Stimulated activated CD8-positive, alpha-beta memory T cell treated with anti-CD3 and anti-CD28 coated beads, Interleukin-7, amount 100 ng/mL, for 1 hour (primary cell): ENCODE measurements at regions not wholly inside any gene's neighbourhood (a gene's known extent, or its start where the extent isn't known, plus 50 kb on each side); places are given as distances from the start of the nearest gene placed in this dataset.

Source experiments
- DNase-seq, 2 donors: peaks; one replicate each; pipeline ENCODE4 v3.0.0-alpha.2; 2020; ENCODE audit warnings: low read depth in 2 of 2

GRCh38 chr21:24895885-24896734, 711.2 kb downstream of the MRPL39 start:
- DNase-seq = no peak

GRCh38 chr21:24894324-24894723, 713.0 kb downstream of the MRPL39 start:
- no peak for DNase-seq

DNA sequence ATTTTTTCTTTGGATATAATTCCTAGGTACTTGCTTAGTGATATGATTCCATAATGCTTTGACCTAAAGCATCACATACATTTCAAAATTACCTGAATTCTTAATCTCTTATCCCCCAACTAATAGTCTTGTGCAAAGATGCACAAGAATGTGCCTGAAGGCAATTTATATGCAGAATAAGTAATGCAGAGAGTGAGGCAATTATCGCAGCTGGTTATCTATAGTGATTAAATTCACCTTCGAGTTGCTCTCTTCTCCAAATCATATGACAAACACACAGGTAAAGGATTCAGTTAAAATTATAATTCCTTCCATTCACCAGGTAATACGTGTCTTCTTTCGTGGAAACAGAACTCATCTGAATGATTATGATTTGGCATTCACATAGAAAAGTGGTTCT, 717.3 kb downstream of the MRPL39 start:
- no peak for DNase-seq

DNA sequence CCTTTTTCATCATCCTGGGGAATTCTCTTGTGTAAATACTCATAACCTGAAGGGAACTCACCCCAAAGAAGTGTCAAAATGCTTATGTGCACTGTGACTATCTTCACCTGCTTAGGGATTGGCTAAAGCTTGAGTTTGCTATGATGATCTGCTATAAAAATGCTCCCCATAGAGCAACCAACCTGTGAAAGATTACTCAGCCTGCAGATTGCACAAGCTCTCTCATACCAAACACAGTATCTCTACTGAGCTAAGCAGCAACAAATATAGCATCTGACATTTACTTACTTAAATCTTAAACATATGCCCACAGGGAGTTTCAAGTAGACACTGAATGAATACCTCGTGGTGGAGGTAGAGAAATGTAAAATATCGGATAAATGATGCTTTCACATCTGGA, 725.8 kb downstream of the MRPL39 start:
- DNase-seq = no peak

GRCh38 chr21:24870633-24871032, 736.6 kb downstream of the MRPL39 start:
- DNase-seq = no peak

DNA sequence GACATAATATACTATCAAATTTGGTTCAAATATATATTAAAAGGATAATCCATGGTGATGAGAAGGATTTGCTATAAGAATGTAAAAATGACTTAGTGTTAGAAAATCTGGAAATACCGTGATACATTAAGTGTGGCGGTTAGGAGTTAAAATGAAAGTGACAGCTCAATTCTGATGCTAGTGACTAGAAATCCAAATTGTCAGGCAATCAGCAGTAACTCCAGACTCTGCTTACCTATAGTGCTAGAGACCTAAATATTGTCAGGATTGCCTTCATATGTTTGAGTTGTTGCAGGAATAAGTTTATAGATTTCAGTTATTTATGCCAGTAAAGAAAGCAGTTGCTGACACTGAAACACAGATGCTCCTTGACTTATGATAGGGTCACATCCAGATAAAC, 737.4 kb downstream of the MRPL39 start:
- DNase-seq = no peak

GRCh38 chr21:24868117-24868516, 739.2 kb downstream of the MRPL39 start:
- no peak for DNase-seq

DNA sequence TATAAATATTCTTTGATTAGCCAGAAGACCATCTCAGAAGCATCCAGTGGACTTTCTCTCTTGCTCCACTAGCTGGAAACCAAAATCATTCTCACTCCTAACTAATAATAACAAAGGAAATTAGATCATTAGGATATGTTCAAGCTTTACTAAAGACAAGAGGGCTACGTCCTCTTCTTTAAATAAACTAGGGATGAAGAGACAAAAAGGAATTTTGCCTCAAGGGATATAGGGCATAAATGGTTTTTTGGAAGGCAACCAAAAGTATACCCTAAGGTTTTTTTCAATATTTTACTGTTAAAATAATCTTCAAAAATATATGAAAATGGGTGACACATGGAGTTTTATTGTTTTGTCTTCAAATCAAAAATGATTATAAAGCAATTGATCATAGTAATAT, 745.8 kb downstream of the MRPL39 start:
- no peak for DNase-seq

- no peak for DNase-seq
Observed at GRCh38 chr21:24856326-24856725, 751.0 kb downstream of the MRPL39 start.

- no peak for DNase-seq
Observed at GRCh38 chr21:24852610-24853195, 754.6 kb downstream of the MRPL39 start.

- DNase-seq = no peak
Observed at GRCh38 chr21:24850121-24850520, 757.2 kb downstream of the MRPL39 start.

- no peak for DNase-seq
Observed at GRCh38 chr21:24844671-24845070, 762.6 kb downstream of the MRPL39 start.

- no peak for DNase-seq
Observed at GRCh38 chr21:24840287-24840686, 767.0 kb downstream of the MRPL39 start.

DNA sequence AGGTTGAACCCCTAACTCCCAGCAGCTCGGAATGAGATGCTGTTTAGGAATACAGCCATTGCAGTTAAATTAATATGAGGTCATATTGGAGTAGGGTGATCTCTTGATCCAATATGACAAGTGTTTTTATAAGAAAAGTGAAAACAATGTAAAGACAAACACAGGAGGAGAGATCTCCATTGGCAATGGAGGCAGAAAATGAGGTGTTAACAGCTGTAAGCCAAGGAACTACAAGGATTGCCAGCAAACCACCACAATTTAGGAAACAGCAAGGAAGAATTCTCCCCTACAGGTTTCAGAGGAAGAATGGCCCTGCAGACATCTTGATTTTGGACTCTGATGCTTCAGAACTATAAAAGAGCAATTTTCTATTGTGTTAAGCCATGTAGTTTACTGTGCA, 774.3 kb downstream of the MRPL39 start:
- no peak for DNase-seq

DNA sequence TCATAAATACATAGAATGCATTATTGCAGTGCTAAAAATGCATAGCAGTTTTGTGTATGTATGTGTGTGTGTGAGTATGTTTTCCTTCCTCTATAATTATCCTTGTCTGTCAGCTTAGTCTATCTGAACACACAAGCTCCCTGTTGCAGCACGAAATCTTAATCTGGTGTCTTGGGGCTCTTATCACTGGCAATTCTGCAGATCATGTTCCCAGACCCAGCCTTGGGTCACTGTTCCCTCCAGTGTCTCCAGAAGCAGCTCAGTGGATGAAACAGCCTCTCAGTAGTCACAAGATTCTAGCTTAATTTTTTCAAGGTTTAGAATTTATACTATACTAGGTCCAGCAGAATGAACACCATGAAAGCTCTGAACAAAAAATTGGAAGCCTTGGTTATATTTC, 777.9 kb downstream of the MRPL39 start:
- no peak for DNase-seq

GRCh38 chr21:24826822-24827221, 780.5 kb downstream of the MRPL39 start:
- DNase-seq = no peak

DNA sequence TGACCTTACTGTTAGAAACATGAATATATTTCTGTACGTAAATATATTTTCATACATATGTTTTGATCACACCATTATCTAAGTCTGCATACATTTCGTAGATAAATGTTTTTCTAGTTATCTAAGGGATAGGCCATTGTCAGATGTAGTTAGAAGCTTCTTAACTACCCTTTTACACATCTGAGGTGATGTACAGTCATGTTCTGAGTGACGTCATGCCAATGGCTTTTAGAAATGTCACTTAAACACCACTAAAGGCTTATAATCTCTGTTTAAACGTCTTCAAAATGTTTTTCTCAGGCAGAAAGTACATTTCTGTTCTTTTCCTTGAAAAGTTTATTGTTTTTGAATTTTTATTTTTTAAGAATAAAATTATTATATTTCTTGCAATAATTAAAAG, 781.9 kb downstream of the MRPL39 start:
- no peak for DNase-seq

DNA sequence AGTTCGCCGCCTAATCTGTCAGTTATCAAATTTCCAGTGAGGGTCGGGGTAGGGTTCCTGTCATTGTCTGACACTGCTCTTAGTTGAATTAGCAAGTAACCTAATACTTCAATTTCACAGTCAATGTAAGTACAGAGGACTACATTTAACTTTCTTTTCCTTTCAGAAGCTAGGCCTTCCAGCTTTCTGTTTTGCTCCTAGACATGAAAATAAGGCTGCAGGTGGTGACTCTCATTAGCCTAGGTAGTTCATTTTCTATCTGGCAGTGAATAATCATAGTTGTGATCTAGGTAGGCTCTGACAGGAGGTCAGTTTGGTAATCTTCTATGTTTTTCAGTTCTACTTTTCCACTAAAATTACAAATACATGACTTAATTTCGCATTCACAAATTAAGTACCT, 783.1 kb downstream of the MRPL39 start:
- DNase-seq = no peak

DNA sequence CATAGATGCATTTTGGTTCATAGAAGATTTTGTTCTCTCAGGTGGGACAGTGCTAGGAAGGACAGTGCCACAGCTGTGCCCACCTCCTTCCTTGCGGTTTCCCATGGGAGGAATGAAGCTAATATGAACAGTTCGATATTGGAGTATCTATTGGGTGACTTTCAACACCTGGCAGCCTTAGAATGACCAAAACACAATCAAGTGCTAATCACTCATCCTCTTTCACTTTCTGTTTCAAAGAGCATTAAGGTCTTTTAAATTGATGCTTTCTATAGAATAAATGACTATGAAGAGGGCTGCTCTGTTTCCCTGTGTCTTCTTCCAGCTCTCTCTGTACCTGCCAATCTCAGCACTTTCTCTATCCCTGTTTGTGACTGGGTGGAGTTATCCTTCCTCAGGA, 784.0 kb downstream of the MRPL39 start:
- no peak for DNase-seq

GRCh38 chr21:24785033-24785432, 822.2 kb downstream of the MRPL39 start:
- no peak for DNase-seq

GRCh38 chr21:24781146-24781545, 826.1 kb downstream of the MRPL39 start:
- DNase-seq = no peak

GRCh38 chr21:24759348-24760075, 847.8 kb downstream of the MRPL39 start:
- DNase-seq = no peak

DNA sequence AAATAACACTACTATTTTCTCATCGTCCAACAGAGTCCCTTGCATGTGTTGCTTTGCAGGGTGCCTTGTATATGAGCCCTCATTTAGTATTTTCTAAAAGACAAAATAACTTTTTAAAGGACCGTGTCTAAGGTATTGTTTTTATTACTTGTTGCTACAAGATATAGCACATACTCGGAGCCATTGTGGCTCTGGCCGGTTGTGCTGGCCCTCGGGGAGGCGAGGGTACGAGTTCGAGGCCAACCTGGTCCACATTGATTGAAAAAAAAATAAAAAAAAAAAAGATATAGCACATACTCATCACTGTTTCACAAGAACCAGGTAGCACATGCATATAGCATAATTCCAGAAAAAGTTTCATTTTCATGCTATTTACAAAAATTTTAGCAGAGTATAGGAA, 869.2 kb downstream of the MRPL39 start:
- DNase-seq = no peak
